Cardiac muscle cell (in vitro differentiated cells and primary cell): ENCODE measurements at regions not wholly inside any gene's neighbourhood (a gene's known extent, or its start where the extent isn't known, plus 50 kb on each side); places are given as distances from the start of the nearest gene placed in this dataset.

ENCODE experiments used
- DNase-seq, 2 donors: peaks; one replicate each; pipeline versions ENCODE4 v3.0.0 to v3.0.0-alpha.2; 2010 to 2017; ENCODE audit warnings: low read depth in 1 of 2, low spot score in 1 of 2
- H3K27ac ChIP-seq: fragments of 200-600 bp; sonication (generic); 2 replicates; pipeline ENCODE4 v1.5.1; 2016
- H3K27me3 ChIP-seq: fragments of 200-600 bp; sonication (generic); 2 replicates; pipeline ENCODE4 v1.6.0; 2016; ENCODE audit warnings: control low read depth
- H3K36me3 ChIP-seq: fragments of 200-600 bp; sonication (generic); 2 replicates; pipeline ENCODE4 v1.5.1; 2016; ENCODE audit warnings: control low read depth
- H3K4me1 ChIP-seq: fragments of 200-600 bp; sonication (generic); 2 replicates; pipeline ENCODE4 v1.8.1; 2017; ENCODE audit warnings: low read depth, mild to moderate bottlenecking, mixed run types
- H3K4me3 ChIP-seq: fragments of 200-600 bp; sonication (generic); 2 replicates; pipeline ENCODE4 v1.5.1; 2016; ENCODE audit warnings: mild to moderate bottlenecking
- H3K9me3 ChIP-seq: fragments of 200-600 bp; sonication (generic); 2 replicates; pipeline ENCODE4 v1.5.1; 2017; ENCODE audit warnings: low read depth, mild to moderate bottlenecking, control low read depth
- TF ChIP-seq, protein P1 (sequence below): IDR thresholded peaks from 2 replicates; pipeline ENCODE4 v1.5.1; 2012; ENCODE audit warnings: low read depth, mild to moderate bottlenecking, low read length

GRCh38 chr13:48761256-48761655 is 107.5 kb downstream of the CYSLTR2 start:
- Histone ChIP-seq H3K27ac (no peak overlapping the region), H3K4me3 (no peak overlapping the region), H3K9me3 (no peaks in the 10 kb centered on the region), H3K36me3 (no peaks in the 10 kb centered on the region), H3K4me1 (no peaks in the 10 kb centered on the region), H3K27me3 (no peaks in the 10 kb centered on the region)
- TF ChIP-seq, protein P1, sequence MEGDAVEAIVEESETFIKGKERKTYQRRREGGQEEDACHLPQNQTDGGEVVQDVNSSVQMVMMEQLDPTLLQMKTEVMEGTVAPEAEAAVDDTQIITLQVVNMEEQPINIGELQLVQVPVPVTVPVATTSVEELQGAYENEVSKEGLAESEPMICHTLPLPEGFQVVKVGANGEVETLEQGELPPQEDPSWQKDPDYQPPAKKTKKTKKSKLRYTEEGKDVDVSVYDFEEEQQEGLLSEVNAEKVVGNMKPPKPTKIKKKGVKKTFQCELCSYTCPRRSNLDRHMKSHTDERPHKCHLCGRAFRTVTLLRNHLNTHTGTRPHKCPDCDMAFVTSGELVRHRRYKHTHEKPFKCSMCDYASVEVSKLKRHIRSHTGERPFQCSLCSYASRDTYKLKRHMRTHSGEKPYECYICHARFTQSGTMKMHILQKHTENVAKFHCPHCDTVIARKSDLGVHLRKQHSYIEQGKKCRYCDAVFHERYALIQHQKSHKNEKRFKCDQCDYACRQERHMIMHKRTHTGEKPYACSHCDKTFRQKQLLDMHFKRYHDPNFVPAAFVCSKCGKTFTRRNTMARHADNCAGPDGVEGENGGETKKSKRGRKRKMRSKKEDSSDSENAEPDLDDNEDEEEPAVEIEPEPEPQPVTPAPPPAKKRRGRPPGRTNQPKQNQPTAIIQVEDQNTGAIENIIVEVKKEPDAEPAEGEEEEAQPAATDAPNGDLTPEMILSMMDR, result no peak
- no peak for DNase-seq

DNA sequence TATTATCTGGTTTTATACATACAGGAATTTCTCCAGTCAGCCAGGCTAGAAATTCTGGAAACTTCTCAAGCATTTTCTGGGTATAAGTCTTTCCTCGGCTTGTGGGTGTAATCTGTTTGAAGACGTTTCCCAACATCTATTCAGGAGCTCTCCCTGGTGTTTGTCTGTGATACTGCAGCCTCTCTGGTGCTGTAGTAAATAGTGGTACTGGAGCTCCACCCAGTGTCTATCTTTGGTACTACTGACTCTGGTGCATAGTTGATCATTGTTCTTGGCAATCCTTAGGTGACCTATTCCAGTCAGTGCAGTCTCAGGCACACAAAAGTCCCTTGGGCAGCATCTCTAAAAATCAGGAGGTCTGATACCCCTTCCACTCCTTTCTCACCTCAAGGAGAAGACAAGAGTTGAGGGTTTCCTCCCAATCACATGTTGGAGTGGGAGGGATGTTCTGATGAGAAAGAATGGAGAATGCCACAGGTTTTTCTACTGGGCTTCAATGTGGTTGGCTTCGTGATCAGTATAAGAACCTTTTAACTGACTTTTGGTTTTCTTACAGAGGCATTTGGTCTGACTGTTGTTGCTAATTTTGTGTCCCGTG is 115.5 kb downstream of the CYSLTR2 start:
- Histone ChIP-seq H3K27ac (no peak overlapping the region), H3K27me3 (no peaks in the 10 kb centered on the region), H3K9me3 (no peaks in the 10 kb centered on the region), H3K36me3 (no peaks in the 10 kb centered on the region), H3K4me1 (no peaks in the 10 kb centered on the region), H3K4me3 (no peak overlapping the region)
- TF ChIP-seq, protein P1, result peak; percentile 99
- DNase-seq, result peak; percentile 89 to 96

- H3K9me3 ChIP-seq, result no peaks in the 10 kb centered on the region
- DNase-seq, result no peak
- H3K4me1 ChIP-seq, result no peaks in the 10 kb centered on the region
- no peak overlapping the region for H3K27ac ChIP-seq
- H3K36me3 ChIP-seq, result no peaks in the 10 kb centered on the region
- H3K27me3 ChIP-seq, result no peaks in the 10 kb centered on the region
- no peak overlapping the region for H3K4me3 ChIP-seq
- TF ChIP-seq, protein P1, result no peak
Measured at GRCh38 chr13:48770372-48770771, 116.6 kb downstream of the CYSLTR2 start.

DNA sequence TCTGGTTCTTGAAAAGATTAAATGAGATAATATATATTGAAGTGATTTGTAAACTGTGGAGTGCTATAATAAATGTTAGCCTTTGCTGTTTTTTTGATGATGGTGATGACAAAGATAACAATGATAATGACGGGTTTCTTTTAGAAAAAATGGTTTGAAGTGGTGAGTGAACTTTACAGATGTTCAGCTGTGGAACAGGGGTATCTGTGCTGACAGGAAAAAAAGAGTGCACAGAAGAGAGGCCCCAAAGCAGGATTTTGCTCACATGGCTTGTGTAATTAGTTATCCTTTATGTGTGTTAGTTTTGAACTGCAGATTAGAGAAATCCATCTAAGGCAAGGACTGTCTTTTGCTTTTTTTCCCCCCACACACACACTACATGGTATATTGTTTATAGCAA is 119.2 kb downstream of the CYSLTR2 start:
- no peaks in the 10 kb centered on the region for H3K9me3 ChIP-seq
- H3K27ac ChIP-seq, result no peak overlapping the region
- H3K4me1 ChIP-seq, result no peaks in the 10 kb centered on the region
- no peak overlapping the region for H3K4me3 ChIP-seq
- no peaks in the 10 kb centered on the region for H3K36me3 ChIP-seq
- TF ChIP-seq, protein P1, result no peak
- no peaks in the 10 kb centered on the region for H3K27me3 ChIP-seq
- DNase-seq, result no peak

DNA sequence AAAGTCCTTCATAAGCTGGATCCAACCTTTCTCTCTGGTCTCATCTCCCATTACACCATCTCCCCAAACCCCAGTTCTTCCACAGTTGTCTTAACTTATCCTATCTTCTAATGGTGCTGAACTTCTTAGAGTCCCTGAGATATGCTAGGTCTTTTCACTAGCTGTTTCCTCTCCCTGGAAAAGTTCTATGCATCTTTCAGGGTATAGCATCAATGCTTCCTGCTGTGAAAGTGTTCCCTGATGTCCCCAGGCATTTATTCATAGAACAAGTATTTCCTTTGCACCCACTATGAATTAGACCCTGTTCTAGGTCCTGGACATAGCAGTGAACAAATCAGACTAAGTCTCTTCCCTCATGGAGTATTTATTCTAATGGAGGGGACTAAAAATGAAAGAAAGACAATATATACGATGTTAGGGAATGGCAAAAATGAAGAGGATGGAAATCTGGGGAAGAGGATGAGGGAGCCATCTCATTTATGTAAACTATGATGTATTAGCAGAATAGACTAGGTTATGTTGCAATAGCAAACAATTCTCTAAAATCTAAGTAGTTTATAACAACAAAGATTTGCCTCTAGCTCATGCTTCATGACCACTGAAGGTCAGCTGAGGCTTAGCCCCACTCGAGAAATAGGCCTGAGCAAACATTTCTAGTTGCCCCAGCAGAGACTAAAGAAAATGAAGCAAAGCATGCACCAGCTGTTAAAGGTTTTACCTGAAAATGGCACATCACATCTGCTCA is 120.0 kb downstream of the CYSLTR2 start:
- Histone ChIP-seq H3K4me1 (no peaks in the 10 kb centered on the region), H3K4me3 (no peak overlapping the region), H3K36me3 (no peaks in the 10 kb centered on the region), H3K27me3 (no peaks in the 10 kb centered on the region), H3K9me3 (no peaks in the 10 kb centered on the region), H3K27ac (no peak overlapping the region)
- TF ChIP-seq, protein P1, result no peak
- no peak for DNase-seq
